Panc1 (cell line): ENCODE measurements at regions not wholly inside any gene's neighbourhood (a gene's known extent, or its start where the extent isn't known, plus 50 kb on each side); places are given as distances from the start of the nearest gene placed in this dataset.

Experiments used
- ATAC-seq: fragments of 200-7000 bp; cut with Tn5 transposase; 2 replicates; pipeline ENCODE4 v1.9.1; 2020; ENCODE audit warnings: mild to moderate bottlenecking, moderate library complexity
- BruUV-seq: library from RNA; stranded (reverse); fragments of 400-500 nt; replicated peaks from 2 replicates; lab custom pipeline; 2021; lab: Mats Ljungman, UMichigan
- CTCF ChIA-PET: fragments of 300-600 bp; sonication (Branson Sonifier 250); formaldehyde crosslinking; loops from one replicate; lab custom pipeline; 2022; ENCODE audit warnings: antibody characterized with exemption; lab: Charles Lee
- POLR2A ChIA-PET: fragments of 300-600 bp; sonication (Branson Sonifier 250); formaldehyde crosslinking; loops from one replicate; lab custom pipeline; 2022; ENCODE audit warnings: antibody characterized with exemption; lab: Charles Lee
- DNase-seq: peaks from one replicate; pipeline ENCODE4 v3.0.0-alpha.2; 2010; ENCODE audit warnings: low read depth, low spot score
- H3K27ac ChIP-seq: 2 replicates; pipeline ENCODE4 v1.5.1; 2011; ENCODE audit warnings: mild to moderate bottlenecking, low read length, inconsistent platforms
- H3K27me3 ChIP-seq: fragments of 200-500 bp; sonication (Bioruptor generic); 2 replicates; pipeline ENCODE4 v1.6.0; 2014; ENCODE audit warnings: low read length, inconsistent platforms; ENCODE audit not compliant: control insufficient read depth, insufficient read depth
- H3K36me3 ChIP-seq: fragments of 200-500 bp; sonication (Bioruptor generic); 2 replicates; pipeline ENCODE4 v1.5.1; 2014; ENCODE audit warnings: inconsistent platforms, mild to moderate bottlenecking, low read length, moderate library complexity; ENCODE audit not compliant: control insufficient read depth, insufficient read depth
- H3K4me1 ChIP-seq: 2 replicates; pipeline ENCODE4 v1.5.1; 2011; ENCODE audit warnings: inconsistent platforms, mild to moderate bottlenecking, low read length, moderate library complexity; ENCODE audit not compliant: control insufficient read depth, insufficient read depth
- H3K4me3 ChIP-seq, 2 experiments: 2 replicates each; pipeline ENCODE4 v1.5.1; 2011 to 2012; ENCODE audit warnings: low read depth in 2 of 2, low read length in 2 of 2, mild to moderate bottlenecking in 2 of 2, inconsistent platforms in 1 of 2, moderate library complexity in 1 of 2
- H3K9me3 ChIP-seq: fragments of 200-500 bp; sonication (Bioruptor generic); 2 replicates; pipeline ENCODE4 v1.5.1; 2014; ENCODE audit warnings: low read depth, mild to moderate bottlenecking, inconsistent platforms, low read length, moderate library complexity; ENCODE audit not compliant: control insufficient read depth, insufficient read depth
- POLR2AphosphoS5 ChIP-seq: IDR thresholded peaks from 2 replicates; pipeline ENCODE4 v1.6.1; 2012; ENCODE audit warnings: mild to moderate bottlenecking, low read depth, low read length, moderate library complexity
- SIN3A ChIP-seq: IDR thresholded peaks from 2 replicates; pipeline ENCODE4 v1.6.1; 2012; ENCODE audit warnings: low read depth, mild to moderate bottlenecking, low read length, moderate library complexity, borderline replicate concordance; ENCODE audit not compliant: insufficient read depth
- TCF7L2 ChIP-seq: IDR thresholded peaks from 2 replicates; pipeline ENCODE4 v1.6.1; 2011; ENCODE audit warnings: mild to moderate bottlenecking, low read depth, low read length, inconsistent platforms
- in situ Hi-C: cut with HindIII; loops from 2 replicates; pipeline ENCODE4 v1.10.0; 2016; ENCODE audit warnings: low sequenced_read_pairs, low pct_unique_long_range_greater_than_20kb
- intact Hi-C: fragments of 100-400 bp; cut with micrococcal nuclease; formaldehyde crosslinking; loops from one replicate; pipeline ENCODE4 v1.10.0; 2022; ENCODE audit not compliant: unreplicated experiment
- TF ChIP-seq, protein P1 (sequence below): fragments of 450-650 bp; IDR thresholded peaks from 2 replicates; pipeline ENCODE4 v1.5.1; 2017; ENCODE audit warnings: mild to moderate bottlenecking
- TF ChIP-seq, protein P2 (sequence below), 2 experiments: IDR thresholded peaks; 2 replicates each; pipeline ENCODE4 v1.6.1; 2011 to 2012; ENCODE audit warnings: low read depth in 2 of 2, control low read depth in 1 of 2, low read length in 1 of 2, mild to moderate bottlenecking in 1 of 2, moderate library complexity in 1 of 2; ENCODE audit not compliant: insufficient read depth in 1 of 2

GRCh38 chr2:192591617-192592016, 396.9 kb upstream of the TMEFF2 start:
- Histone ChIP-seq H3K9me3 (peaks cover 1% of the 10 kb centered on the region; the same call in 1 of the 2 replicates), H3K4me1 (no peaks in the 10 kb centered on the region), H3K36me3 (no peaks in the 10 kb centered on the region), H3K27me3 (no peaks in the 10 kb centered on the region), H3K4me3 (no peak overlapping the region), H3K27ac (no peak overlapping the region)
- TF ChIP-seq, protein P1, sequence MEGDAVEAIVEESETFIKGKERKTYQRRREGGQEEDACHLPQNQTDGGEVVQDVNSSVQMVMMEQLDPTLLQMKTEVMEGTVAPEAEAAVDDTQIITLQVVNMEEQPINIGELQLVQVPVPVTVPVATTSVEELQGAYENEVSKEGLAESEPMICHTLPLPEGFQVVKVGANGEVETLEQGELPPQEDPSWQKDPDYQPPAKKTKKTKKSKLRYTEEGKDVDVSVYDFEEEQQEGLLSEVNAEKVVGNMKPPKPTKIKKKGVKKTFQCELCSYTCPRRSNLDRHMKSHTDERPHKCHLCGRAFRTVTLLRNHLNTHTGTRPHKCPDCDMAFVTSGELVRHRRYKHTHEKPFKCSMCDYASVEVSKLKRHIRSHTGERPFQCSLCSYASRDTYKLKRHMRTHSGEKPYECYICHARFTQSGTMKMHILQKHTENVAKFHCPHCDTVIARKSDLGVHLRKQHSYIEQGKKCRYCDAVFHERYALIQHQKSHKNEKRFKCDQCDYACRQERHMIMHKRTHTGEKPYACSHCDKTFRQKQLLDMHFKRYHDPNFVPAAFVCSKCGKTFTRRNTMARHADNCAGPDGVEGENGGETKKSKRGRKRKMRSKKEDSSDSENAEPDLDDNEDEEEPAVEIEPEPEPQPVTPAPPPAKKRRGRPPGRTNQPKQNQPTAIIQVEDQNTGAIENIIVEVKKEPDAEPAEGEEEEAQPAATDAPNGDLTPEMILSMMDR = no peak
- TF ChIP-seq SIN3A (no peak), TCF7L2 (no peak), POLR2AphosphoS5 (no peak)
- TF ChIP-seq, protein P2, sequence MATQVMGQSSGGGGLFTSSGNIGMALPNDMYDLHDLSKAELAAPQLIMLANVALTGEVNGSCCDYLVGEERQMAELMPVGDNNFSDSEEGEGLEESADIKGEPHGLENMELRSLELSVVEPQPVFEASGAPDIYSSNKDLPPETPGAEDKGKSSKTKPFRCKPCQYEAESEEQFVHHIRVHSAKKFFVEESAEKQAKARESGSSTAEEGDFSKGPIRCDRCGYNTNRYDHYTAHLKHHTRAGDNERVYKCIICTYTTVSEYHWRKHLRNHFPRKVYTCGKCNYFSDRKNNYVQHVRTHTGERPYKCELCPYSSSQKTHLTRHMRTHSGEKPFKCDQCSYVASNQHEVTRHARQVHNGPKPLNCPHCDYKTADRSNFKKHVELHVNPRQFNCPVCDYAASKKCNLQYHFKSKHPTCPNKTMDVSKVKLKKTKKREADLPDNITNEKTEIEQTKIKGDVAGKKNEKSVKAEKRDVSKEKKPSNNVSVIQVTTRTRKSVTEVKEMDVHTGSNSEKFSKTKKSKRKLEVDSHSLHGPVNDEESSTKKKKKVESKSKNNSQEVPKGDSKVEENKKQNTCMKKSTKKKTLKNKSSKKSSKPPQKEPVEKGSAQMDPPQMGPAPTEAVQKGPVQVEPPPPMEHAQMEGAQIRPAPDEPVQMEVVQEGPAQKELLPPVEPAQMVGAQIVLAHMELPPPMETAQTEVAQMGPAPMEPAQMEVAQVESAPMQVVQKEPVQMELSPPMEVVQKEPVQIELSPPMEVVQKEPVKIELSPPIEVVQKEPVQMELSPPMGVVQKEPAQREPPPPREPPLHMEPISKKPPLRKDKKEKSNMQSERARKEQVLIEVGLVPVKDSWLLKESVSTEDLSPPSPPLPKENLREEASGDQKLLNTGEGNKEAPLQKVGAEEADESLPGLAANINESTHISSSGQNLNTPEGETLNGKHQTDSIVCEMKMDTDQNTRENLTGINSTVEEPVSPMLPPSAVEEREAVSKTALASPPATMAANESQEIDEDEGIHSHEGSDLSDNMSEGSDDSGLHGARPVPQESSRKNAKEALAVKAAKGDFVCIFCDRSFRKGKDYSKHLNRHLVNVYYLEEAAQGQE (IDR thresholded peaks at IDR 0.05; ENCODE audit: insufficient read depth in 1 of 2, low read depth in 2 of 2, low read length in 1 of 2) = no peak
- in situ Hi-C loops = no loop called here
- no TSS peak for BruUV-seq
- CTCF ChIA-PET = no interaction called here
- DNase-seq (no peak), ATAC-seq (no peak)
- POLR2A ChIA-PET = no interaction called here
- intact Hi-C loops = no loop called here

- Histone ChIP-seq H3K36me3 (no peaks in the 10 kb centered on the region), H3K4me3 (no peak overlapping the region), H3K4me1 (no peaks in the 10 kb centered on the region), H3K27ac (no peak overlapping the region), H3K9me3 (peaks cover 4% of the 10 kb centered on the region; the same call in 1 of the 2 replicates), H3K27me3 (no peaks in the 10 kb centered on the region)
- intact Hi-C loops (no loop called here), in situ Hi-C loops (no loop called here)
- CTCF ChIA-PET = no interaction called here
- no peak for TF ChIP-seq POLR2AphosphoS5
- TF ChIP-seq, protein P1 = no peak
- TF ChIP-seq TCF7L2 = no peak; the same call in 1 of the 2 replicates
- ATAC-seq (no peak), DNase-seq (no peak)
- POLR2A ChIA-PET = no interaction called here
- no TSS peak for BruUV-seq
Observed at GRCh38 chr2:192585418-192585817, 390.7 kb upstream of the TMEFF2 start.
